Chondrocyte (in vitro differentiated cells): ENCODE measurements at regions not wholly inside any gene's neighbourhood (a gene's known extent, or its start where the extent isn't known, plus 50 kb on each side); places are given as distances from the start of the nearest gene placed in this dataset.

Experiments used
- DNase-seq: peaks from one replicate; pipeline ENCODE4 v3.0.0; 2021; ENCODE audit warnings: mixed read lengths, low spot score
- H3K27ac Mint-ChIP-seq: one replicate; pipeline ENCODE4 v1.8.0; 2021; ENCODE audit warnings: mild to moderate bottlenecking, moderate library complexity, mixed read lengths; ENCODE audit not compliant: unreplicated experiment
- H3K27me3 Mint-ChIP-seq: 2 replicates; pipeline ENCODE4 v1.8.0; 2021; ENCODE audit warnings: low read depth, mixed read lengths
- H3K36me3 Mint-ChIP-seq: 2 replicates; pipeline ENCODE4 v1.8.0; 2021; ENCODE audit warnings: low read depth, mixed read lengths
- H3K4me1 Mint-ChIP-seq: 2 replicates; pipeline ENCODE4 v1.8.0; 2021; ENCODE audit warnings: low read depth, mild to moderate bottlenecking, mixed read lengths
- H3K4me3 Mint-ChIP-seq: one replicate; pipeline ENCODE4 v1.8.0; 2021; ENCODE audit warnings: mild to moderate bottlenecking, moderate library complexity, mixed read lengths; ENCODE audit not compliant: unreplicated experiment
- H3K9me3 Mint-ChIP-seq: 2 replicates; pipeline ENCODE4 v1.8.0; 2021; ENCODE audit warnings: low read depth, mixed read lengths
- CTCF ChIP-seq: fragments of 200-600 bp; sonication (generic); IDR thresholded peaks from 2 replicates; pipeline ENCODE4 v1.5.0; 2021; ENCODE audit warnings: antibody characterized with exemption, mild to moderate bottlenecking, moderate library complexity

- Mint-ChIP-seq H3K4me1 (peaks cover 3% of the 10 kb centered on the region), H3K27ac (no peak overlapping the region), H3K9me3 (peaks cover 6% of the 10 kb centered on the region), H3K4me3 (no peak overlapping the region), H3K27me3 (peaks cover 11% of the 10 kb centered on the region), H3K36me3 (no peaks in the 10 kb centered on the region)
- no peak for DNase-seq
- no peak for TF ChIP-seq CTCF
Observed at GRCh38 chr15:70385052-70385451, 287.3 kb upstream of the TLE3 start.

GRCh38 chr15:70383856-70384255 is 286.1 kb upstream of the TLE3 start:
- peaks cover 3% of the 10 kb centered on the region for H3K4me1 Mint-ChIP-seq
- no peak for DNase-seq
- H3K27ac Mint-ChIP-seq: no peak overlapping the region
- H3K4me3 Mint-ChIP-seq: no peak overlapping the region
- H3K9me3 Mint-ChIP-seq: peaks cover 6% of the 10 kb centered on the region
- H3K27me3 Mint-ChIP-seq: peaks cover 8% of the 10 kb centered on the region
- no peak for TF ChIP-seq CTCF
- no peaks in the 10 kb centered on the region for H3K36me3 Mint-ChIP-seq

GRCh38 chr15:70382762-70383458 is 285.2 kb upstream of the TLE3 start:
- no peak overlapping the region for H3K27ac Mint-ChIP-seq
- H3K4me1 Mint-ChIP-seq: no peaks in the 10 kb centered on the region
- TF ChIP-seq CTCF: no peak
- no peak for DNase-seq
- H3K4me3 Mint-ChIP-seq: no peak overlapping the region
- no peaks in the 10 kb centered on the region for H3K36me3 Mint-ChIP-seq
- peaks cover 7% of the 10 kb centered on the region for H3K27me3 Mint-ChIP-seq
- H3K9me3 Mint-ChIP-seq: peaks cover 6% of the 10 kb centered on the region

GRCh38 chr15:70382009-70382749 is 284.5 kb upstream of the TLE3 start:
- Mint-ChIP-seq H3K9me3 (peaks cover 6% of the 10 kb centered on the region), H3K4me3 (no peak overlapping the region), H3K36me3 (no peaks in the 10 kb centered on the region), H3K27me3 (peaks cover 7% of the 10 kb centered on the region), H3K4me1 (peaks cover 1% of the 10 kb centered on the region), H3K27ac (no peak overlapping the region)
- no peak for DNase-seq
- TF ChIP-seq CTCF: no peak

GRCh38 chr15:70379938-70380883 is 282.5 kb upstream of the TLE3 start:
- Mint-ChIP-seq H3K27ac (no peak overlapping the region), H3K4me3 (no peak overlapping the region), H3K36me3 (no peaks in the 10 kb centered on the region), H3K27me3 (peaks cover 6% of the 10 kb centered on the region), H3K9me3 (peaks cover 6% of the 10 kb centered on the region), H3K4me1 (peaks cover 21% of the 10 kb centered on the region)
- no peak for TF ChIP-seq CTCF
- DNase-seq: no peak
